Kidney epithelial cell (primary cell): ENCODE measurements at regions not wholly inside any gene's neighbourhood (a gene's known extent, or its start where the extent isn't known, plus 50 kb on each side); places are given as distances from the start of the nearest gene placed in this dataset.
"Not testable (repeated sequence)": the region's sequence is repeated elsewhere in the genome, so short reads cannot be mapped to it uniquely, and the experiment has no call there.

Experiments
- DNase-seq: peaks from one replicate; pipeline ENCODE4 v3.0.0-alpha.2; 2010; ENCODE audit warnings: low read depth
- H3K27me3 ChIP-seq: 2 replicates; pipeline ENCODE4 v1.6.0; 2011; ENCODE audit warnings: low read length; ENCODE audit not compliant: control insufficient read depth, insufficient read depth
- H3K36me3 ChIP-seq: 2 replicates; pipeline ENCODE4 v1.5.1; 2011; ENCODE audit warnings: low read length; ENCODE audit not compliant: control insufficient read depth, insufficient read depth
- H3K4me3 ChIP-seq: 2 replicates; pipeline ENCODE4 v1.5.1; 2011; ENCODE audit warnings: low read depth, mild to moderate bottlenecking, control low read depth, low read length
- CTCF ChIP-seq: IDR thresholded peaks from 2 replicates; pipeline ENCODE4 v1.5.1; 2011; ENCODE audit warnings: mild to moderate bottlenecking, moderate library complexity, low read length, control low read depth, inconsistent platforms; ENCODE audit not compliant: insufficient read depth, poor library complexity, severe bottlenecking

GRCh38 chr16:60645541-60645940, 1390.7 kb downstream of the CDH8 start:
- H3K27me3 ChIP-seq: no peaks in the 10 kb centered on the region

GRCh38 chr16:60642956-60643355, 1393.3 kb downstream of the CDH8 start:
- TF ChIP-seq CTCF: no peak
- no peaks in the 10 kb centered on the region for H3K27me3 ChIP-seq

More at GRCh38 chr16:60645541-60645940, 1390.7 kb downstream of the CDH8 start:
- DNase-seq: no peak
- no peak for TF ChIP-seq CTCF
- Histone ChIP-seq H3K36me3 (no peaks in the 10 kb centered on the region), H3K4me3 (no peak overlapping the region)

GRCh38 chr16:60641067-60641665, 1395.1 kb downstream of the CDH8 start:
- TF ChIP-seq CTCF: no peak
- no peaks in the 10 kb centered on the region for H3K27me3 ChIP-seq
- H3K36me3 ChIP-seq: no peaks in the 10 kb centered on the region
- DNase-seq: no peak
- H3K4me3 ChIP-seq: no peak overlapping the region

More at GRCh38 chr16:60642956-60643355, 1393.3 kb downstream of the CDH8 start:
- DNase-seq: peak; percentile 34
- no peak overlapping the region for H3K4me3 ChIP-seq
- H3K36me3 ChIP-seq: no peaks in the 10 kb centered on the region

GRCh38 chr16:60640038-60640437, 1396.2 kb downstream of the CDH8 start:
- no peak for TF ChIP-seq CTCF
- H3K27me3 ChIP-seq: no peaks in the 10 kb centered on the region
- H3K36me3 ChIP-seq: no peaks in the 10 kb centered on the region
- no peak for DNase-seq
- no peak overlapping the region for H3K4me3 ChIP-seq

GRCh38 chr16:60636636-60637035, 1399.6 kb downstream of the CDH8 start:
- not testable (repeated sequence) for DNase-seq, H3K4me3 ChIP-seq

GRCh38 chr16:60636117-60636516, 1400.1 kb downstream of the CDH8 start:
- DNase-seq: no peak
- H3K4me3 ChIP-seq: no peak overlapping the region
- H3K27me3 ChIP-seq: no peaks in the 10 kb centered on the region
- no peak for TF ChIP-seq CTCF
- H3K36me3 ChIP-seq: no peaks in the 10 kb centered on the region

More at GRCh38 chr16:60636636-60637035, 1399.6 kb downstream of the CDH8 start:
- not testable (repeated sequence) for H3K27me3 ChIP-seq, H3K36me3 ChIP-seq
